Fibroblast of lung (primary cell): ENCODE measurements at regions not wholly inside any gene's neighbourhood (a gene's known extent, or its start where the extent isn't known, plus 50 kb on each side); places are given as distances from the start of the nearest gene placed in this dataset.

Experiments
- CTCF ChIP-seq, 2 donors: IDR thresholded peaks in 1 of 2; conservative IDR thresholded peaks in 1 of 2; 1 replicate in 1 of 2; 2 replicates in 1 of 2; pipeline ENCODE4 v1.5.1; 2011 to 2012; ENCODE audit warnings: low read length in 2 of 2, control low read depth in 1 of 2, inconsistent platforms in 1 of 2, low read depth in 1 of 2, mild to moderate bottlenecking in 1 of 2
- EZH2 ChIP-seq: IDR thresholded peaks from 2 replicates; pipeline ENCODE4 v1.5.1; 2012; ENCODE audit warnings: low read length, control low read depth, mild to moderate bottlenecking; ENCODE audit errors: missing control alignments

DNA sequence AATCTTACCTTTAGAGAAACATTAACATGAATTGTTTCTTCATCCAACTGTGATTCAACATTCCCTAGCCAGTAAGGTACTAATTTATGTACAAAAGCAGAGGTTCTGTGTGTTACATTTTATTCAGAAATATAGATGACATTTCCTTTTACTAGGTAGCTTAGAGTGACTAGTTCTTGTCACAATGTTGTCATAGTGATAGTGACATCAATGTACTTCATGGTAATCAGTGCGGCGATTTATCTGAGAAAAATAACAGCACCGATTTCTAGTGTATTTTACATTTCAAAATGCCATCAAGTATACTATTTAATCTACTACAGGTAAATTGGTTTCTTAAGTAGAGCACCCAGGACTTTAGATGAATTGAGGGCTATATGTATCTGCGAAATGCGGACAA is 72.1 kb upstream of the DGKB start:
- TF ChIP-seq EZH2: no peak
- TF ChIP-seq CTCF (conservative IDR thresholded peaks at IDR 0.05 in 1 of 2, IDR thresholded peaks at IDR 0.05 in 1 of 2; ENCODE audit: low read depth in 1 of 2, low read length in 2 of 2): no peak
